ENCODE measurements at regions not wholly inside any gene's neighbourhood (a gene's known extent, or its start where the extent isn't known, plus 50 kb on each side); places are given as distances from the start of the nearest gene placed in this dataset.

DNA sequence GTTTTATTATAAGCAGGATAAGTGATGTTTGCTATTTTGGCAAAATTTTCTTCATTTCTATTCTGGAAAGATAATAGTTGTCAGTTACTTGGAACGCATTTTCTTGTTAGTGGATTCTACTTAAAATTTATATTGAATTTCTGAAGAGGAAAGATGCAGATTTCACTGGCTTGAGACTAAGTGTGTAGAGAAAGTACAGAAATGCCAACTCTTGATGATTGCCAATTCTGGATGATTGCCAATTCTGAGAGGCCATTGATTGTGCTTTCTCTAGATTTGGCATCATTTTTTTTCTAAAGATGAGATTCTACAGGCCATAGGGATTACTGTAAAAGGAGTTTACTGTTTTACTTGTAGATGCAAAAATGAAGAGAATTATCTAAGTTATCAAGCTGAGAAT lies 58.9 kb upstream of the CNTN3 start:
- no peaks in the 10 kb centered on the region for H3K79me1 ChIP-seq (ENCODE audit: insufficient read depth, low read depth, low read length, poor library complexity, severe bottlenecking)
- no peak overlapping the region for H3K18ac ChIP-seq (ENCODE audit: insufficient read length, low read depth, low read length)
- no peaks in the 10 kb centered on the region for H3K23me2 ChIP-seq (ENCODE audit: insufficient read length, low read depth, low read length, poor library complexity, severe bottlenecking)
- no peak overlapping the region for H2BK12ac ChIP-seq (ENCODE audit: insufficient read length, low read depth, low read length)
- H4K20me1 ChIP-seq (ENCODE audit: control insufficient read depth, insufficient read depth, insufficient read length) = no peaks in the 10 kb centered on the region
- H3K14ac ChIP-seq (ENCODE audit: insufficient read depth, low read length) = no peak overlapping the region
- Mint-ChIP-seq H3K4me1 (no peaks in the 10 kb centered on the region), H3K27ac (no peak overlapping the region), H3K36me3 (ENCODE audit: insufficient read depth in 1 of 3, low read depth in 3 of 3) (no peaks in the 10 kb centered on the region), H3K27me3 (ENCODE audit: low read depth) (no peaks in the 10 kb centered on the region; the same call in 1 of the 2 replicates), H3K9me3 (no peaks in the 10 kb centered on the region), H3K4me3 (no peak overlapping the region)
- H2BK120ac ChIP-seq (ENCODE audit: low read depth, low read length, poor library complexity, severe bottlenecking) = no peak overlapping the region
- no peak overlapping the region for H3K4ac ChIP-seq (ENCODE audit: low read depth, low read length)
- no peak overlapping the region for H3K56ac ChIP-seq (ENCODE audit: insufficient read length, low read depth, low read length)
- no peak overlapping the region for H2BK5ac ChIP-seq (ENCODE audit: insufficient read length, low read length)
- H3K4me2 ChIP-seq (ENCODE audit: insufficient read depth, insufficient read length, low read length) = no peak overlapping the region
- no peak overlapping the region for H4K91ac ChIP-seq (ENCODE audit: insufficient read length, low read depth, low read length)
- no peaks in the 10 kb centered on the region for H3K79me2 ChIP-seq (ENCODE audit: insufficient read depth, low read length)
- WGBS (ENCODE audit: extremely low coverage, insufficient read length, low lambda C conversion rate) = no CpG with 5 or more reads among the region's 1 CpG
- no peak overlapping the region for H3K23ac ChIP-seq (ENCODE audit: insufficient read length, low read depth, low read length)
- H2BK20ac ChIP-seq (ENCODE audit: low read depth, low read length, poor library complexity, severe bottlenecking) = no peak overlapping the region
- H4K5ac ChIP-seq (ENCODE audit: insufficient read length, low read depth, low read length) = no peak overlapping the region
- no peak overlapping the region for H3K27ac ChIP-seq (ENCODE audit: insufficient read length, low read depth, low read length)
- no peak overlapping the region for H2BK15ac ChIP-seq (ENCODE audit: low read depth, low read length)
- no peaks in the 10 kb centered on the region for H3K9me3 ChIP-seq (ENCODE audit: control insufficient read depth, low read depth, low read length)
- H3T11ph ChIP-seq (ENCODE audit: low read length) = no peak overlapping the region
- H2AFZ ChIP-seq (ENCODE audit: low read length) = no peak overlapping the region
- H4K8ac ChIP-seq (replicated peaks; ENCODE audit: insufficient read length, low read depth, low read length) = no peak overlapping the region
- no peak overlapping the region for H3K9ac ChIP-seq (ENCODE audit: extremely low read depth, insufficient read length, low read length)
- no peak for DNase-seq
- TF ChIP-seq, protein P1, sequence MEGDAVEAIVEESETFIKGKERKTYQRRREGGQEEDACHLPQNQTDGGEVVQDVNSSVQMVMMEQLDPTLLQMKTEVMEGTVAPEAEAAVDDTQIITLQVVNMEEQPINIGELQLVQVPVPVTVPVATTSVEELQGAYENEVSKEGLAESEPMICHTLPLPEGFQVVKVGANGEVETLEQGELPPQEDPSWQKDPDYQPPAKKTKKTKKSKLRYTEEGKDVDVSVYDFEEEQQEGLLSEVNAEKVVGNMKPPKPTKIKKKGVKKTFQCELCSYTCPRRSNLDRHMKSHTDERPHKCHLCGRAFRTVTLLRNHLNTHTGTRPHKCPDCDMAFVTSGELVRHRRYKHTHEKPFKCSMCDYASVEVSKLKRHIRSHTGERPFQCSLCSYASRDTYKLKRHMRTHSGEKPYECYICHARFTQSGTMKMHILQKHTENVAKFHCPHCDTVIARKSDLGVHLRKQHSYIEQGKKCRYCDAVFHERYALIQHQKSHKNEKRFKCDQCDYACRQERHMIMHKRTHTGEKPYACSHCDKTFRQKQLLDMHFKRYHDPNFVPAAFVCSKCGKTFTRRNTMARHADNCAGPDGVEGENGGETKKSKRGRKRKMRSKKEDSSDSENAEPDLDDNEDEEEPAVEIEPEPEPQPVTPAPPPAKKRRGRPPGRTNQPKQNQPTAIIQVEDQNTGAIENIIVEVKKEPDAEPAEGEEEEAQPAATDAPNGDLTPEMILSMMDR (conservative IDR thresholded peaks at IDR 0.05) = no peak
- H2AK5ac ChIP-seq (ENCODE audit: insufficient read length, low read length) = no peak overlapping the region
- H3K27me3 ChIP-seq (ENCODE audit: insufficient read depth, low read length) = no peaks in the 10 kb centered on the region
- H3K4me1 ChIP-seq (ENCODE audit: insufficient read depth, low read length) = no peaks in the 10 kb centered on the region

All from H9 (cell line).